CD14-positive monocyte (primary cell): ENCODE measurements at regions not wholly inside any gene's neighbourhood (a gene's known extent, or its start where the extent isn't known, plus 50 kb on each side); places are given as distances from the start of the nearest gene placed in this dataset.

ENCODE experiments used
- DNase-seq, 3 donors: peaks; one replicate each; pipeline ENCODE4 v3.0.0-alpha.2; 2011 to 2022
- H2AFZ ChIP-seq: 2 replicates; pipeline ENCODE4 v1.6.0; 2012; ENCODE audit warnings: mild to moderate bottlenecking, low read depth, low read length, inconsistent platforms; ENCODE audit not compliant: insufficient read depth, poor library complexity, severe bottlenecking
- H3K27ac ChIP-seq, 2 donors: 1 replicate in 1 of 2; 2 replicates in 1 of 2; pipeline ENCODE4 v1.5.1; 2012 to 2013; ENCODE audit warnings: low read length in 2 of 2, control low read depth in 1 of 2, inconsistent platforms in 1 of 2, low read depth in 1 of 2, mild to moderate bottlenecking in 1 of 2
- H3K27me3 ChIP-seq, 2 donors: one replicate each; pipeline versions ENCODE4 v1.6.0 to v1.6.1; 2011 to 2013; ENCODE audit warnings: low read length in 2 of 2; ENCODE audit not compliant: control insufficient read depth in 2 of 2, insufficient read depth in 2 of 2
- H3K36me3 ChIP-seq, 2 donors: replicated peaks in 1 of 2; 1 replicate in 1 of 2; 2 replicates in 1 of 2; pipeline versions ENCODE4 v1.5.1 to v1.6.1; 2012 to 2013; ENCODE audit warnings: low read length in 2 of 2, control low read depth in 1 of 2, inconsistent platforms in 1 of 2, mild to moderate bottlenecking in 1 of 2; ENCODE audit not compliant: insufficient read depth in 2 of 2, control insufficient read depth in 1 of 2
- H3K4me1 ChIP-seq, 2 donors: 1 replicate in 1 of 2; 2 replicates in 1 of 2; pipeline versions ENCODE4 v1.5.1 to v1.6.1; 2012 to 2013; ENCODE audit warnings: low read length in 2 of 2, control low read depth in 1 of 2, inconsistent platforms in 1 of 2, mild to moderate bottlenecking in 1 of 2, moderate library complexity in 1 of 2; ENCODE audit not compliant: insufficient read depth in 2 of 2, control insufficient read depth in 1 of 2
- H3K4me2 ChIP-seq: replicated peaks from 2 replicates; pipeline ENCODE3; 2012; ENCODE audit warnings: low read length, moderate library complexity, mild to moderate bottlenecking; ENCODE audit not compliant: poor library complexity, severe bottlenecking; ENCODE audit errors: extremely low read depth
- H3K4me3 ChIP-seq, 3 experiments: fragments of 200-600 bp in 1 of 3; sonication (generic) in 1 of 3; replicated peaks in 1 of 3; 1 replicate in 2 of 3; 2 replicates in 1 of 3; pipeline ENCODE4 v1.5.1; 2011 to 2013; ENCODE audit warnings: low read length in 3 of 3, mild to moderate bottlenecking in 3 of 3, control low read depth in 2 of 3, low read depth in 2 of 3, inconsistent platforms in 1 of 3, moderate library complexity in 1 of 3
- H3K79me2 ChIP-seq: 2 replicates; pipeline ENCODE4 v1.6.0; 2012; ENCODE audit warnings: mild to moderate bottlenecking, control low read depth, inconsistent platforms, low read length, moderate library complexity; ENCODE audit not compliant: insufficient read depth
- H3K9ac ChIP-seq: 2 replicates; pipeline ENCODE4 v1.6.0; 2017; ENCODE audit warnings: low read length, mild to moderate bottlenecking; ENCODE audit not compliant: insufficient read depth, poor library complexity, severe bottlenecking
- H3K9me3 ChIP-seq, 2 donors: replicated peaks in 1 of 2; 1 replicate in 1 of 2; 2 replicates in 1 of 2; pipeline versions ENCODE4 v1.5.1 to v1.6.1; 2012 to 2013; ENCODE audit warnings: low read length in 2 of 2, control low read depth in 1 of 2; ENCODE audit not compliant: control insufficient read depth in 1 of 2, insufficient read depth in 1 of 2
- H4K20me1 ChIP-seq: 2 replicates; pipeline ENCODE4 v1.6.0; 2012; ENCODE audit warnings: mild to moderate bottlenecking, low read length, control low read depth, moderate library complexity; ENCODE audit not compliant: insufficient read depth
- H3K27ac Mint-ChIP-seq, 7 donors: one replicate each; pipeline ENCODE4 v1.8.0; 2020; ENCODE audit warnings: mild to moderate bottlenecking in 7 of 7, mixed read lengths in 7 of 7, moderate library complexity in 6 of 7, inconsistent platforms in 2 of 7
- H3K27me3 Mint-ChIP-seq, 3 donors: one replicate each; pipeline ENCODE4 v1.8.0; 2021 to 2022; ENCODE audit warnings: low read depth in 3 of 3, mild to moderate bottlenecking in 3 of 3, mixed read lengths in 3 of 3, moderate library complexity in 3 of 3, inconsistent platforms in 1 of 3
- H3K36me3 Mint-ChIP-seq, 2 donors: one replicate each; pipeline ENCODE4 v1.8.0; 2020; ENCODE audit warnings: mixed read lengths in 2 of 2, inconsistent platforms in 1 of 2, mild to moderate bottlenecking in 1 of 2
- H3K4me1 Mint-ChIP-seq: one replicate; pipeline ENCODE4 v1.8.0; 2020; ENCODE audit warnings: mild to moderate bottlenecking, mixed read lengths
- H3K4me3 Mint-ChIP-seq, 2 donors: one replicate each; pipeline ENCODE4 v1.8.0; 2020; ENCODE audit warnings: mild to moderate bottlenecking in 2 of 2, mixed read lengths in 2 of 2, moderate library complexity in 1 of 2
- H3K9me3 Mint-ChIP-seq, 7 donors: one replicate each; pipeline ENCODE4 v1.8.0; 2020 to 2022; ENCODE audit warnings: mixed read lengths in 7 of 7, mild to moderate bottlenecking in 6 of 7, moderate library complexity in 6 of 7, inconsistent platforms in 2 of 7
- CTCF ChIP-seq: fragments of 200-600 bp; IDR thresholded peaks from one replicate; pipeline ENCODE4 v1.8.0; 2022; ENCODE audit warnings: antibody characterized with exemption, mild to moderate bottlenecking
- WGBS: methylation state at CpG from one replicate; pipeline ENCODE4 v1.1.5; 2013; ENCODE audit warnings: missing lambda C conversion rate; ENCODE audit not compliant: insufficient coverage; 5-methylcytosine and 5-hydroxymethylcytosine counted together
- intact Hi-C, 2 donors: fragments of 100-400 bp; cut with micrococcal nuclease; formaldehyde crosslinking; loops; one replicate each; pipeline versions ENCODE4 v1.15.0 to v1.15.1; 2023

DNA sequence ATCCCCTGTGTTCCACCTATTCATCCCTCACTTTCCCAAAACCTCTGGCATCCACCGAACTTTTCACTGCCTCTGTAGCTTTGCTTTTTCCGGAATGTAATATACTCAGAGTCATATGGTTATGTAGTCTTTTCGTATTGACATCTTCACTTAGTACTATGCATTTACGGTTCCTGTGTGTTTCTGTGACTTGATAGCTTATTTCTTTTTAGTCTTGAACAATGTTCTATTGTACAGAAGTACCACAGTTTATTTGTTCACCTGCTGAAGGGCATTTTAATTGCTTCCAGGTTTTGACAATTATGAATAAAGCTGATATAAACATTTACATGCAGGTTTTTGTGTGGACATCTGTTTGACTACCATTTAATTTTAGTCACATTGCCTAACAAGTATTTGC lies 154.7 kb upstream of the DOK6 start:
- no peak overlapping the region for H2AFZ ChIP-seq
- H3K27ac Mint-ChIP-seq: no peak overlapping the region
- H3K27me3 ChIP-seq: no peaks in the 10 kb centered on the region
- H3K36me3 Mint-ChIP-seq: no peaks in the 10 kb centered on the region
- no peak for TF ChIP-seq CTCF
- H3K4me1 ChIP-seq: no peaks in the 10 kb centered on the region
- H3K4me2 ChIP-seq: no peak overlapping the region
- intact Hi-C loops: no loop called here
- H3K9me3 ChIP-seq: peaks cover 0 to 4% of the 10 kb centered on the region in 2 donors
- no CpG with 5 or more reads among the region's 4 CpGs for WGBS
- H3K27me3 Mint-ChIP-seq: no peaks in the 10 kb centered on the region
- no peak overlapping the region for H3K4me3 Mint-ChIP-seq
- H3K4me1 Mint-ChIP-seq: no peaks in the 10 kb centered on the region
- H3K79me2 ChIP-seq: no peaks in the 10 kb centered on the region
- H3K9ac ChIP-seq: no peak overlapping the region
- H4K20me1 ChIP-seq: no peaks in the 10 kb centered on the region
- no peaks in the 10 kb centered on the region for H3K36me3 ChIP-seq
- no peak for DNase-seq
- H3K4me3 ChIP-seq: no peak overlapping the region
- no peak overlapping the region for H3K27ac ChIP-seq
- no peaks in the 10 kb centered on the region for H3K9me3 Mint-ChIP-seq

DNA sequence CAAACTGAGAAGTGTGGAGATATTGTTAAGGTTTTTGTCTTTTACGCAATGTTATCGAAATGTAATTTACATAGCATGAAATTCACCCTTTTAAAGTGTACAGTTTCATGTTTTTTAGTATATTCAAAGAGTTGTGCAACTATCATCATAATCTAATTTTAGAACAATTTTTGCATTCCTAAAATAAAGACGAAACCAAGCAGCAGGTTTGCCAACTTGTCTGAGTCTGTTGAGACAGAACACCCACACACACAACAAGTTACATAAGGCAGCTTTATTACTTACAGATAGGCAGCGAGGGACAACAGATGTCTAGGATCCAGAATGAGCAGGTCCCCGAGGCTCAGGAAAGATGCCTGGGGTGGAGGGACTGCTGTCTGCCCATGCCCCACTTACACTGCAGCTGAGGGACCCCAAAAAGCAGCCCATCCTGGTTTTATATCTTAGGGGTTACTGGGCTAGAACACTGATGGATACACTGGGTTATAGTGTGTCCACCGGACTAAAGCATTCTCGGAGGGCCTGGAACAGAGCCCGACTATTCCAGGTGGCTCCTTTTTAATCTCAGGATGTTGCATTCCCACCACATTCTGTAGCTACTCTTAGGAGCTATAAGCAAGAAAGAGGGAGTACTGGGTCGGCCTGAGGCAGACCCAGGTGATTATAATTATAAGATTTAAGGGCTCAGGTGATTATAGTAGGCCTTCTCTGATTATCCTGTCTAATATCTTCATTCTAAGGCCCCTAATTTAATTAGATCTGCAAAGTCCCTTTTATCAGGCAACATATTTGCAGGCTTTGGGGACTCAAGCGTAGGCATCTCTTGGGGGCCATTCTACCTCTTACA lies 150.2 kb upstream of the DOK6 start:
- WGBS: 100% methylated on average over 1 of the region's 10 CpGs

More for the DNA sequence above, 150.2 kb upstream of the DOK6 start:
- Histone ChIP-seq H3K9ac (no peak overlapping the region), H3K4me3 (no peak overlapping the region), H3K79me2 (no peaks in the 10 kb centered on the region), H2AFZ (no peak overlapping the region), H4K20me1 (no peaks in the 10 kb centered on the region), H3K4me1 (no peaks in the 10 kb centered on the region), H3K4me2 (no peak overlapping the region), H3K27me3 (no peaks in the 10 kb centered on the region), H3K27ac (no peak overlapping the region), H3K9me3 (peaks cover 0 to 4% of the 10 kb centered on the region in 2 donors), H3K36me3 (no peaks in the 10 kb centered on the region)
- Mint-ChIP-seq H3K9me3 (peaks cover 0 to 7% (median 6%) of the 10 kb centered on the region in 7 donors), H3K4me3 (no peak overlapping the region), H3K36me3 (no peaks in the 10 kb centered on the region), H3K4me1 (no peaks in the 10 kb centered on the region), H3K27me3 (peaks cover 0 to 2% (median 0%) of the 10 kb centered on the region in 3 donors), H3K27ac (no peak overlapping the region)
- no peak for DNase-seq
- intact Hi-C loops: no loop called here
- TF ChIP-seq CTCF: no peak
